Fibroblast of lung (primary cell): ENCODE measurements at regions not wholly inside any gene's neighbourhood (a gene's known extent, or its start where the extent isn't known, plus 50 kb on each side); places are given as distances from the start of the nearest gene placed in this dataset.

Source experiments
- DNase-seq, 2 donors: peaks; one replicate each; pipeline versions ENCODE4 v3.0.0 to v3.0.0-alpha.2; 2010; ENCODE audit warnings: low read depth in 2 of 2
- H2AFZ ChIP-seq: 2 replicates; pipeline ENCODE4 v1.5.1; 2012; ENCODE audit warnings: low read length, control low read depth, inconsistent platforms
- H3K27ac ChIP-seq: 2 replicates; pipeline ENCODE4 v1.5.1; 2011; ENCODE audit warnings: low read length, control low read depth; ENCODE audit not compliant: insufficient read depth
- H3K27me3 ChIP-seq: 2 replicates; pipeline ENCODE4 v1.5.1; 2011; ENCODE audit warnings: mild to moderate bottlenecking, low read length; ENCODE audit not compliant: control insufficient read depth, insufficient read depth
- H3K36me3 ChIP-seq: 2 replicates; pipeline ENCODE4 v1.5.1; 2011; ENCODE audit warnings: low read length; ENCODE audit not compliant: control insufficient read depth, insufficient read depth
- H3K4me1 ChIP-seq: 2 replicates; pipeline ENCODE4 v1.5.1; 2011; ENCODE audit warnings: low read length; ENCODE audit not compliant: control insufficient read depth, insufficient read depth; ENCODE audit errors: extremely low read depth
- H3K4me2 ChIP-seq: 2 replicates; pipeline ENCODE4 v1.5.1; 2011; ENCODE audit warnings: low read length, control low read depth; ENCODE audit not compliant: insufficient read depth; ENCODE audit errors: extremely low read depth
- H3K4me3 ChIP-seq, 4 experiments: fragments of 200-600 bp in 1 of 4; sonication (generic) in 1 of 4; replicated peaks in 1 of 4; 2 replicates each; pipeline ENCODE4 v1.5.1; 2011 to 2016; ENCODE audit warnings: low read length in 4 of 4, low read depth in 3 of 4, mild to moderate bottlenecking in 3 of 4, control low read depth in 2 of 4, inconsistent platforms in 1 of 4, mixed read lengths in 1 of 4; ENCODE audit not compliant: insufficient read depth in 1 of 4; ENCODE audit errors: control extremely low read depth in 1 of 4
- H3K79me2 ChIP-seq: 2 replicates; pipeline ENCODE4 v1.5.1; 2012; ENCODE audit warnings: mild to moderate bottlenecking, low read length, inconsistent platforms; ENCODE audit not compliant: control insufficient read depth, insufficient read depth
- H3K9ac ChIP-seq: 2 replicates; pipeline ENCODE4 v1.5.1; 2011; ENCODE audit warnings: mild to moderate bottlenecking, low read length, control low read depth; ENCODE audit not compliant: insufficient read depth
- H3K9me3 ChIP-seq: 2 replicates; pipeline ENCODE4 v1.5.1; 2012; ENCODE audit warnings: low read depth, low read length; ENCODE audit not compliant: control insufficient read depth, insufficient read depth
- H4K20me1 ChIP-seq: 2 replicates; pipeline ENCODE4 v1.5.1; 2011; ENCODE audit warnings: low read length; ENCODE audit not compliant: control insufficient read depth, insufficient read depth; ENCODE audit errors: extremely low read depth
- CTCF ChIP-seq, 2 donors: IDR thresholded peaks in 1 of 2; conservative IDR thresholded peaks in 1 of 2; 1 replicate in 1 of 2; 2 replicates in 1 of 2; pipeline ENCODE4 v1.5.1; 2011 to 2012; ENCODE audit warnings: low read length in 2 of 2, control low read depth in 1 of 2, inconsistent platforms in 1 of 2, low read depth in 1 of 2, mild to moderate bottlenecking in 1 of 2
- EZH2 ChIP-seq: IDR thresholded peaks from 2 replicates; pipeline ENCODE4 v1.5.1; 2012; ENCODE audit warnings: low read length, control low read depth, mild to moderate bottlenecking; ENCODE audit errors: missing control alignments

- H3K36me3 ChIP-seq, result no peaks in the 10 kb centered on the region
- no peak for TF ChIP-seq EZH2
- TF ChIP-seq CTCF (conservative IDR thresholded peaks at IDR 0.05 in 1 of 2, IDR thresholded peaks at IDR 0.05 in 1 of 2; ENCODE audit: low read depth in 1 of 2, low read length in 2 of 2), result no peak
These were observed 675.1 kb downstream of the UQCRFS1 start for GRCh38 chr19:28537896-28538295.

GRCh38 chr19:28537079-28537478 lies 675.9 kb downstream of the UQCRFS1 start:
- H3K79me2 ChIP-seq, result no peaks in the 10 kb centered on the region
- no peaks in the 10 kb centered on the region for H3K36me3 ChIP-seq
- H3K9me3 ChIP-seq, result no peaks in the 10 kb centered on the region
- H3K9ac ChIP-seq, result no peak overlapping the region
- no peaks in the 10 kb centered on the region for H3K4me1 ChIP-seq
- H2AFZ ChIP-seq, result no peak overlapping the region
- TF ChIP-seq CTCF (conservative IDR thresholded peaks at IDR 0.05 in 1 of 2, IDR thresholded peaks at IDR 0.05 in 1 of 2; ENCODE audit: low read depth in 1 of 2, low read length in 2 of 2) (no peak), EZH2 (no peak)
- DNase-seq, result no peak
- H3K27ac ChIP-seq, result no peak overlapping the region
- H3K4me2 ChIP-seq, result no peak overlapping the region
- H3K4me3 ChIP-seq, result no peak overlapping the region
- H4K20me1 ChIP-seq, result no peaks in the 10 kb centered on the region
- H3K27me3 ChIP-seq, result no peaks in the 10 kb centered on the region

More at GRCh38 chr19:28537896-28538295, 675.1 kb downstream of the UQCRFS1 start:
- Histone ChIP-seq H3K4me3 (no peak overlapping the region), H3K9me3 (no peaks in the 10 kb centered on the region), H4K20me1 (no peaks in the 10 kb centered on the region), H3K4me1 (no peaks in the 10 kb centered on the region), H2AFZ (no peak overlapping the region), H3K9ac (no peak overlapping the region), H3K4me2 (no peak overlapping the region), H3K79me2 (no peaks in the 10 kb centered on the region), H3K27ac (no peak overlapping the region), H3K27me3 (no peaks in the 10 kb centered on the region)
- DNase-seq, result no peak

- Histone ChIP-seq H3K4me2 (no peak overlapping the region), H2AFZ (no peak overlapping the region), H4K20me1 (no peaks in the 10 kb centered on the region), H3K79me2 (no peaks in the 10 kb centered on the region), H3K4me1 (no peaks in the 10 kb centered on the region), H3K36me3 (no peaks in the 10 kb centered on the region), H3K27ac (no peak overlapping the region), H3K4me3 (no peak overlapping the region), H3K9me3 (no peaks in the 10 kb centered on the region), H3K27me3 (no peaks in the 10 kb centered on the region), H3K9ac (no peak overlapping the region)
- TF ChIP-seq CTCF (conservative IDR thresholded peaks at IDR 0.05 in 1 of 2, IDR thresholded peaks at IDR 0.05 in 1 of 2; ENCODE audit: low read depth in 1 of 2, low read length in 2 of 2) (no peak), EZH2 (no peak)
- DNase-seq, result no peak
These were observed 677.6 kb downstream of the UQCRFS1 start for GRCh38 chr19:28535352-28535775.
